ENCODE measurements at regions not wholly inside any gene's neighbourhood (a gene's known extent, or its start where the extent isn't known, plus 50 kb on each side); places are given as distances from the start of the nearest gene placed in this dataset.

DNA sequence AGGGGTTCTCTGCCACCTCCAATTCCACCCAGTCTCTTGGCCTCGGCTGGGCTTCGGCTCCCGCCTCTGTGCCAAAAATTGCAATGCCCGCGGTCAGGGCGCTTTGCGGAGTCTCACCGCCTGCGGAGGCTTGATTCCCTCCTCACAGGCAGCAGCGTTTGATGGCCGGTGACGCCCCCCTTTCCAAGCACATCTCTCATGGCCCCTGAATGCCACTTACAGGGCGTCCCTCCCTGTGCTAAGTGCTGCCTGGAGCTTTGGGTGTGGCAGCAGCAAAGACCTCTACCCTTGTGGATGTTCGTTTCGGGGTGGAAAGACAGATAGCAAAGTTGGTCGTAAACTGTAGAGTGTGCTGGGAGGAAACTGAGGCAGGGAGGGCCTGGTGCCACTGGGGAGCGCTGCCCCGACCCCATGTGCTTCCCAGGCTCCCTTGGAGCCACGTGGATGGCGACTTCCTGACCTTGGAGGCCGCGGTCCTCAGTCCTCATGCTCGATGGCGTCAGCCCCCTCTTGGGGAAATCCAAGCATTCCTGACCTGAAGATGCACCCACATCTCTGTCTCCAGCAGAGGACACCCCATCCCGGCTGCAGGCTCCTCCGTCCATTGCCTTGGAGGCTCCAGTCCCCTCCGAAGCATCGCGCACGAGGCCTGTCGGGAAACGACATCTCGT, 249.2 kb upstream of the IRX4 start:
- TF ChIP-seq, protein P1, sequence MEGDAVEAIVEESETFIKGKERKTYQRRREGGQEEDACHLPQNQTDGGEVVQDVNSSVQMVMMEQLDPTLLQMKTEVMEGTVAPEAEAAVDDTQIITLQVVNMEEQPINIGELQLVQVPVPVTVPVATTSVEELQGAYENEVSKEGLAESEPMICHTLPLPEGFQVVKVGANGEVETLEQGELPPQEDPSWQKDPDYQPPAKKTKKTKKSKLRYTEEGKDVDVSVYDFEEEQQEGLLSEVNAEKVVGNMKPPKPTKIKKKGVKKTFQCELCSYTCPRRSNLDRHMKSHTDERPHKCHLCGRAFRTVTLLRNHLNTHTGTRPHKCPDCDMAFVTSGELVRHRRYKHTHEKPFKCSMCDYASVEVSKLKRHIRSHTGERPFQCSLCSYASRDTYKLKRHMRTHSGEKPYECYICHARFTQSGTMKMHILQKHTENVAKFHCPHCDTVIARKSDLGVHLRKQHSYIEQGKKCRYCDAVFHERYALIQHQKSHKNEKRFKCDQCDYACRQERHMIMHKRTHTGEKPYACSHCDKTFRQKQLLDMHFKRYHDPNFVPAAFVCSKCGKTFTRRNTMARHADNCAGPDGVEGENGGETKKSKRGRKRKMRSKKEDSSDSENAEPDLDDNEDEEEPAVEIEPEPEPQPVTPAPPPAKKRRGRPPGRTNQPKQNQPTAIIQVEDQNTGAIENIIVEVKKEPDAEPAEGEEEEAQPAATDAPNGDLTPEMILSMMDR (IDR thresholded peaks at IDR 0.05; ENCODE audit: low read depth, low read length) = no peak
- TF ChIP-seq EZH2phosphoT487 (IDR thresholded peaks at IDR 0.05; ENCODE audit: low read depth) = no peak

All from OCI-LY3 (cell line).